ENCODE measurements at regions not wholly inside any gene's neighbourhood (a gene's known extent, or its start where the extent isn't known, plus 50 kb on each side); places are given as distances from the start of the nearest gene placed in this dataset.

DNA sequence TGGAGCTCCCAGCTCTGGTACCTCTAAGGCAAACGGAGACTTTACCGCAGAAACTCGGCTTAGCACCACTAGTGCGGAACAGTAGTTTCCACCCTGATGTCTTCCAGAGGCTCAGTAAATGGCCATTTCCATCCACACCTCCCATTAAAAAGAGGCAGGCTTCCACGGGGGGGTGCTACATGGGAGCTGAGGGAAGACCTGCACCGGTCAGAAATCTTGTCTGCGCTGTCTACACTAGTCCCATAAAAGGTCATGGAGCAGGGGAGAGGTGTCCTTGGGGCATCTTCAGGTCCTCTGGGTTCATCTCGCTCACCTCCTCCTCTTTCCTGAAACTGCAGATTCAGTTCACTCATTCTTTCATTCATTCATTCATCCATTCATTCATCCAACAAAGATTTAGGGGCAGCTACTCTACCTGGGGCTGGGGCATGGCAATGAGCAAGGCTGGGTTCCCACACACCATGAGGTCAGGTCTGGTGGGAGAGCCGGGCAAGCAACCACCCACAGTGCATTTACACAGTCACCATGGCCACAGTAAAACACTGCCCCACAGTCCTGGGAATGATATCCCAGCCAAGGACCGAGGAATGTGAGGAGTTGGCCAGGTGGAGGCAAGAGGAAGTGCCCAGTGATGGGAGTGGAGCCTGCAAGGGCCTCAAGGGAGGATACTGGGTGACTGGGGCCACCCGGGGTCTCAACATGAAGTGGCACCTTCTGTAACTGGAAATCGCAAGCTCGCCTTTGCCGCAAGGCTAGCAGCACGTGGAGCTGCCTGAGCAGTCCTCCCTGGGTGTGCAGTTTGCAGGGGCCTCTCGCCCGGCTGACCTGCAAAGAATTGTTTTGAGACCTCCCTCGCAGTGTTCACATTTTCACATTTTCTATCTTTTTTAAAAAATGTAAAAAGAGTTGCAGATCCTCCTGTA lies 180.2 kb upstream of the RAB6C start:
- Histone ChIP-seq H3K36me3 (ENCODE audit: control insufficient read depth in 4 of 4, insufficient read depth in 4 of 4, low read length in 3 of 4) (no peaks in the 10 kb centered on the region), H3K27me3 (replicated peaks in 2 of 5; ENCODE audit: control insufficient read depth in 4 of 5, insufficient read depth in 5 of 5, low read length in 4 of 5) (peaks cover 0 to 6% (median 0%) of the 10 kb centered on the region in 5 experiments), H3K4me1 (ENCODE audit: control extremely low read depth in 1 of 4, control insufficient read depth in 4 of 4, insufficient read depth in 4 of 4, low read length in 3 of 4) (no peaks in the 10 kb centered on the region), H3K9me3 (ENCODE audit: control extremely low read depth in 1 of 5, control insufficient read depth in 4 of 5, insufficient read depth in 2 of 5, low read depth in 1 of 5, low read length in 4 of 5) (no peaks in the 10 kb centered on the region), H3K4me3 (ENCODE audit: control insufficient read depth in 1 of 7, extremely low read depth in 1 of 7, insufficient read depth in 4 of 7, low read depth in 2 of 7, low read length in 6 of 7) (no peak overlapping the region), H3K27ac (ENCODE audit: insufficient read depth in 1 of 2, low read depth in 1 of 2, low read length in 2 of 2, poor library complexity in 1 of 2, severe bottlenecking in 2 of 2) (no peak overlapping the region)
- WGBS (ENCODE audit: insufficient coverage): 97% methylated on average over 16 of the region's 18 CpGs
- ChIA-PET CTCF (no interaction called here), POLR2A (no interaction called here)
- DNase-seq: no peak

DNA sequence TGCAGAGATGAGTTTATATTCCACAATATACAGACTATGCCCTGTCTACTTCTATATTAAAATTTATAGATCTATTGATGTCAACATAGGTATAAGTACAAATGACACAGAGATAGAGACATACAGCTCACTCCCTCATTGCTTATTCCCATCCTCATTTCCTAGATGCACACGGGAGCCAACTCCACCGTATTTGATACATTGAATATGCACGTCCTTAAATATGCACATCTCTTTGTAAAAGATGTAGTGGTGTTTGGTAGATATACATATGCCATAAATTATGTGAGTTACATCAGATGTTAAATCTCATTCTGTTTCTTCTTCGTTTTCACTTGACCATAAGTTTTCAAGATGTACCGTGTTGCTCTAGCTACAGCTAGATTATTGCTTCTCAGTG lies 179.2 kb upstream of the RAB6C start:
- ChIA-PET POLR2A (no interaction called here), CTCF (no interaction called here)
- 100% methylated on average over 1 of the region's 5 CpGs for WGBS (ENCODE audit: insufficient coverage)
- Histone ChIP-seq H3K4me3 (ENCODE audit: control insufficient read depth in 1 of 7, extremely low read depth in 1 of 7, insufficient read depth in 4 of 7, low read depth in 2 of 7, low read length in 6 of 7) (no peak overlapping the region), H3K27me3 (replicated peaks in 2 of 5; ENCODE audit: control insufficient read depth in 4 of 5, insufficient read depth in 5 of 5, low read length in 4 of 5) (peaks cover 0 to 6% (median 0%) of the 10 kb centered on the region in 5 experiments), H3K36me3 (ENCODE audit: control insufficient read depth in 4 of 4, insufficient read depth in 4 of 4, low read length in 3 of 4) (no peaks in the 10 kb centered on the region), H3K27ac (ENCODE audit: insufficient read depth in 1 of 2, low read depth in 1 of 2, low read length in 2 of 2, poor library complexity in 1 of 2, severe bottlenecking in 2 of 2) (no peak overlapping the region), H3K4me1 (ENCODE audit: control extremely low read depth in 1 of 4, control insufficient read depth in 4 of 4, insufficient read depth in 4 of 4, low read length in 3 of 4) (no peaks in the 10 kb centered on the region), H3K9me3 (ENCODE audit: control extremely low read depth in 1 of 5, control insufficient read depth in 4 of 5, insufficient read depth in 2 of 5, low read depth in 1 of 5, low read length in 4 of 5) (no peaks in the 10 kb centered on the region)
- DNase-seq: no peak

DNA sequence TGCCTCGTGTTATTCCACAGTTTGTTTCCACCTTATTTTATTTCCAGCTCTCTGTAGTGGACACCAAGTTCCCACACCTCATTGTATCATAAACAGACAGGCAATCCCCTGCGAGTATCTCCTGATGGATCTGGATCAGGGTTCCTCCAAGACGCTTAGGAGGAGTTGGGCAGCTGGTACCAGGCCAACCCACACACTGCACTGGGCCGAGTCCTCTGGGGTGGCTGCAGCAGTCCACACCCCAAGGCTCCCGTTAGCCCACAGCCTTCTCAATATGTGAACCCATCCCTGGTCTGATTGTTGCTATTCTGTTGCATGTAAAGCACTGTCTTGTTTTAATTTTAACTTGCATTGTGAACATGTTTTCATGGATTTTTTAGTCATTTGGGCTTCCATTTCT lies 178.8 kb upstream of the RAB6C start:
- Histone ChIP-seq H3K27me3 (replicated peaks in 2 of 5; ENCODE audit: control insufficient read depth in 4 of 5, insufficient read depth in 5 of 5, low read length in 4 of 5) (peaks cover 0 to 6% (median 0%) of the 10 kb centered on the region in 5 experiments), H3K4me1 (ENCODE audit: control extremely low read depth in 1 of 4, control insufficient read depth in 4 of 4, insufficient read depth in 4 of 4, low read length in 3 of 4) (no peaks in the 10 kb centered on the region), H3K4me3 (ENCODE audit: control insufficient read depth in 1 of 7, extremely low read depth in 1 of 7, insufficient read depth in 4 of 7, low read depth in 2 of 7, low read length in 6 of 7) (no peak overlapping the region), H3K27ac (ENCODE audit: insufficient read depth in 1 of 2, low read depth in 1 of 2, low read length in 2 of 2, poor library complexity in 1 of 2, severe bottlenecking in 2 of 2) (no peak overlapping the region), H3K36me3 (ENCODE audit: control insufficient read depth in 4 of 4, insufficient read depth in 4 of 4, low read length in 3 of 4) (no peaks in the 10 kb centered on the region), H3K9me3 (ENCODE audit: control extremely low read depth in 1 of 5, control insufficient read depth in 4 of 5, insufficient read depth in 2 of 5, low read depth in 1 of 5, low read length in 4 of 5) (no peaks in the 10 kb centered on the region)
- DNase-seq: no peak
- WGBS (ENCODE audit: insufficient coverage): 90% methylated on average over 4 of the region's 5 CpGs
- POLR2A ChIA-PET: no interaction called here
- CTCF ChIA-PET: no interaction called here

DNA sequence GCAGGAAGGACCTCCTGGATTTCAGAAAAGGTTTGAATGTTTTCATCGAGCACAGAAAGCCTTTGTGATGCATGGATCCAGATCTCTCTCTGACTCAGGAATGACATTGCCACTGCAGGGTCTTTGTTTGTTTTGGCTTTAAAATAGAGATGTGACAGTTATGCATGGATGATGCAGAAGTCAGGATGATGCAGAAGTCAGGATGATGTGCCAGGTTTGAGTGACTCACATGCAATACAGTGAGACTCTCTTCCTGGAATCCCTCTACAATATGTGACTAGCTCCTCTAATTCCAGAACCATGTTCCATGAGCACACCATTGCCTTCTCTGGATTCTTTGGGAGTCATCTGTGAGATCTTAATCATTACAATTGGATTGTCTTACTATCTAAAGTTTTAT lies 177.9 kb upstream of the RAB6C start:
- H3K27ac ChIP-seq (ENCODE audit: insufficient read depth in 1 of 2, low read depth in 1 of 2, low read length in 2 of 2, poor library complexity in 1 of 2, severe bottlenecking in 2 of 2): no peak overlapping the region
- peaks cover 0 to 6% (median 0%) of the 10 kb centered on the region in 5 experiments for H3K27me3 ChIP-seq (replicated peaks in 2 of 5; ENCODE audit: control insufficient read depth in 4 of 5, insufficient read depth in 5 of 5, low read length in 4 of 5)
- ChIA-PET CTCF (interaction anchor here (0.9 kb wide), 1 partner anchor 11 kb away, joined by 3 read pairs; no protein-coding TSS in a partner anchor), POLR2A (interaction anchor here (0.6 kb wide), 1 partner anchor 960 kb away, joined by 8 read pairs; no protein-coding TSS in a partner anchor)
- DNase-seq: no peak
- H3K4me3 ChIP-seq (ENCODE audit: control insufficient read depth in 1 of 7, extremely low read depth in 1 of 7, insufficient read depth in 4 of 7, low read depth in 2 of 7, low read length in 6 of 7): no peak overlapping the region
- H3K36me3 ChIP-seq (ENCODE audit: control insufficient read depth in 4 of 4, insufficient read depth in 4 of 4, low read length in 3 of 4): no peaks in the 10 kb centered on the region
- WGBS (ENCODE audit: insufficient coverage): 83% methylated on average over 1 of the region's 1 CpG
- no peaks in the 10 kb centered on the region for H3K9me3 ChIP-seq (ENCODE audit: control extremely low read depth in 1 of 5, control insufficient read depth in 4 of 5, insufficient read depth in 2 of 5, low read depth in 1 of 5, low read length in 4 of 5)
- H3K4me1 ChIP-seq (ENCODE audit: control extremely low read depth in 1 of 4, control insufficient read depth in 4 of 4, insufficient read depth in 4 of 4, low read length in 3 of 4): no peaks in the 10 kb centered on the region

GRCh38 chr2:129802290-129802689 lies 177.2 kb upstream of the RAB6C start:
- ChIA-PET POLR2A (no interaction called here), CTCF (interaction anchor here (0.9 kb wide), 1 partner anchor 11 kb away, joined by 3 read pairs; no protein-coding TSS in a partner anchor)
- 93% methylated on average over 3 of the region's 5 CpGs for WGBS (ENCODE audit: insufficient coverage)

DNA sequence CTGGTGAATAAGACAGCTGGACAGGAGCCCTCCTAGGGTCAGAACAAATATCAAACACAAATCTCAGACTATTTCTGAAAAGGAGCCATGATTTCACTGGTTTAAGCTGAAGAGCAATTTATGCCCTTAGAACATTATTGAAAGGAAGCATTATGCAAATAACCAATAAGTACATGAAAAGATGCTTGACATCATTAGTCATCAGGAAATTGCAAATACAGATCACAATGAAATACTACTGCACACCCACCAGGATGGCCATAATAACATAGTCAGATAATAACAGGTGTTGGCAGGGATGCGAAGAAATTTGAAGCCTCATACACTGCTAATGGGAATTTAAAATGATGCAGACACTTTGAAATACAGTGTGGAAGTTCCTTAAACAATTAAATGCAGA lies 176.4 kb upstream of the RAB6C start:
- Histone ChIP-seq H3K27ac (ENCODE audit: insufficient read depth in 1 of 2, low read depth in 1 of 2, low read length in 2 of 2, poor library complexity in 1 of 2, severe bottlenecking in 2 of 2) (no peak overlapping the region), H3K4me3 (ENCODE audit: control insufficient read depth in 1 of 7, extremely low read depth in 1 of 7, insufficient read depth in 4 of 7, low read depth in 2 of 7, low read length in 6 of 7) (no peak overlapping the region), H3K9me3 (ENCODE audit: control extremely low read depth in 1 of 5, control insufficient read depth in 4 of 5, insufficient read depth in 2 of 5, low read depth in 1 of 5, low read length in 4 of 5) (no peaks in the 10 kb centered on the region), H3K27me3 (replicated peaks in 2 of 5; ENCODE audit: control insufficient read depth in 4 of 5, insufficient read depth in 5 of 5, low read length in 4 of 5) (peaks cover 0 to 5% (median 0%) of the 10 kb centered on the region in 5 experiments), H3K36me3 (ENCODE audit: control insufficient read depth in 4 of 4, insufficient read depth in 4 of 4, low read length in 3 of 4) (no peaks in the 10 kb centered on the region), H3K4me1 (ENCODE audit: control extremely low read depth in 1 of 4, control insufficient read depth in 4 of 4, insufficient read depth in 4 of 4, low read length in 3 of 4) (no peaks in the 10 kb centered on the region)
- ChIA-PET CTCF (no interaction called here), POLR2A (no interaction called here)
- no peak for DNase-seq
- no CpG with 5 or more reads among the region's 1 CpG for WGBS (ENCODE audit: insufficient coverage)

More at GRCh38 chr2:129802290-129802689, 177.2 kb upstream of the RAB6C start:
- H3K9me3 ChIP-seq (ENCODE audit: control extremely low read depth in 1 of 5, control insufficient read depth in 4 of 5, insufficient read depth in 2 of 5, low read depth in 1 of 5, low read length in 4 of 5): no peaks in the 10 kb centered on the region
- no peak overlapping the region for H3K27ac ChIP-seq (ENCODE audit: insufficient read depth in 1 of 2, low read depth in 1 of 2, low read length in 2 of 2, poor library complexity in 1 of 2, severe bottlenecking in 2 of 2)
- H3K27me3 ChIP-seq (replicated peaks in 2 of 5; ENCODE audit: control insufficient read depth in 4 of 5, insufficient read depth in 5 of 5, low read length in 4 of 5): peaks cover 0 to 6% (median 0%) of the 10 kb centered on the region in 5 experiments
- no peaks in the 10 kb centered on the region for H3K4me1 ChIP-seq (ENCODE audit: control extremely low read depth in 1 of 4, control insufficient read depth in 4 of 4, insufficient read depth in 4 of 4, low read length in 3 of 4)
- DNase-seq: no peak
- no peaks in the 10 kb centered on the region for H3K36me3 ChIP-seq (ENCODE audit: control insufficient read depth in 4 of 4, insufficient read depth in 4 of 4, low read length in 3 of 4)
- no peak overlapping the region for H3K4me3 ChIP-seq (ENCODE audit: control insufficient read depth in 1 of 7, extremely low read depth in 1 of 7, insufficient read depth in 4 of 7, low read depth in 2 of 7, low read length in 6 of 7)

- H3K4me1 ChIP-seq (ENCODE audit: control extremely low read depth in 1 of 4, control insufficient read depth in 4 of 4, insufficient read depth in 4 of 4, low read length in 3 of 4): no peaks in the 10 kb centered on the region
- no peak overlapping the region for H3K4me3 ChIP-seq (ENCODE audit: control insufficient read depth in 1 of 7, extremely low read depth in 1 of 7, insufficient read depth in 4 of 7, low read depth in 2 of 7, low read length in 6 of 7)
- no peak for DNase-seq
- no peaks in the 10 kb centered on the region for H3K9me3 ChIP-seq (ENCODE audit: control extremely low read depth in 1 of 5, control insufficient read depth in 4 of 5, insufficient read depth in 2 of 5, low read depth in 1 of 5, low read length in 4 of 5)
- no peak overlapping the region for H3K27ac ChIP-seq (ENCODE audit: insufficient read depth in 1 of 2, low read depth in 1 of 2, low read length in 2 of 2, poor library complexity in 1 of 2, severe bottlenecking in 2 of 2)
- H3K27me3 ChIP-seq (replicated peaks in 2 of 5; ENCODE audit: control insufficient read depth in 4 of 5, insufficient read depth in 5 of 5, low read length in 4 of 5): peaks cover 0 to 5% (median 0%) of the 10 kb centered on the region in 5 experiments
- ChIA-PET CTCF (no interaction called here), POLR2A (no interaction called here)
- no peaks in the 10 kb centered on the region for H3K36me3 ChIP-seq (ENCODE audit: control insufficient read depth in 4 of 4, insufficient read depth in 4 of 4, low read length in 3 of 4)
- 86% methylated on average over 1 of the region's 3 CpGs for WGBS (ENCODE audit: insufficient coverage)
Measured at GRCh38 chr2:129803871-129804270, 175.6 kb upstream of the RAB6C start.
